GM18867 (cell line): ENCODE measurements at regions not wholly inside any gene's neighbourhood (a gene's known extent, or its start where the extent isn't known, plus 50 kb on each side); places are given as distances from the start of the nearest gene placed in this dataset.
A peak's percentile ranks its signal among the peaks of the same experiment; 100 is the strongest.
"Not testable (repeated sequence)": the region's sequence is repeated elsewhere in the genome, so short reads cannot be mapped to it uniquely, and the experiment has no call there.

ENCODE experiments used
- ATAC-seq: cut with Tn5 transposase; IDR thresholded peaks from one replicate; pipeline ENCODE4 v1.9.1; 2021; ENCODE audit warnings: mild to moderate bottlenecking, moderate library complexity; ENCODE audit not compliant: unreplicated experiment

- no peak for ATAC-seq
These were observed 69.8 kb downstream of the IGSF1 start for GRCh38 chrX:131219271-131219670.

DNA sequence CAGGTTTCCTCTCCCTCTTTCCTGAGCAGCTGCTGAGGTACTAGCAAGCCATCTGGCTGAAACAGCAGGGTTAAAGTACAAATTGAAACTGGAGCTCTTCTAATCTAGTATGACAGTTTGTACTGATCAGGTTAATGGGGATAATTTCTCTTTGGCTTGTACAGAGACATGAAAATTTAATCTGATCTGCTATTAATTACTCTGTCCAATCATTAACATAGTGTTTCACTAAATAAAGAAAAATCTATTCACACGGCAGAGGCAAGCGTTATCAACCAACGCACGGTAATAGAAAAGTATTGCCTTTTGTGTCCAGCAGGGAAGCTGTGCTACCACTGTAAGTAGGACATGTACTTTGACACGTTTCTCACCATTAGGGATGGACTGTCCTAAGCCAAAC, 71.1 kb downstream of the IGSF1 start:
- ATAC-seq, result no peak

DNA sequence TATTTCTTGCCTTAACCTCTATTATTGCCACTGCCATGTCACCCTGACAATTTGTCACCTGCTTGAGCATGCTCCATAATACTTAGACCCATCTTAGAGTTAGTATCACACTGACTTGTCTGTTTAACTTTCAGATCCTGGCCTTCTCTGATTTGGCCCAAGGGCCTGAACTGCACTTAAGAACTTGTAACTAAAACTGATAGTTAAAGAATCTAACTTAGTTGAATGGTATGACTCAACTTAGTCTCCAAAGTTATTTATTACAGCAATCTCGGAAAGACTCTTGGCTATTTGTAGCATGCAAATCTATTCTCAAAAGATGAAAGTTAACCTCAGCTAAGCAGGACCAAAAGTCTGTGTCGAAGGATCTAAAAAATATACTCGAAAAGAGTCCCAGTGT, 72.3 kb downstream of the IGSF1 start:
- ATAC-seq, result peak; percentile 88

DNA sequence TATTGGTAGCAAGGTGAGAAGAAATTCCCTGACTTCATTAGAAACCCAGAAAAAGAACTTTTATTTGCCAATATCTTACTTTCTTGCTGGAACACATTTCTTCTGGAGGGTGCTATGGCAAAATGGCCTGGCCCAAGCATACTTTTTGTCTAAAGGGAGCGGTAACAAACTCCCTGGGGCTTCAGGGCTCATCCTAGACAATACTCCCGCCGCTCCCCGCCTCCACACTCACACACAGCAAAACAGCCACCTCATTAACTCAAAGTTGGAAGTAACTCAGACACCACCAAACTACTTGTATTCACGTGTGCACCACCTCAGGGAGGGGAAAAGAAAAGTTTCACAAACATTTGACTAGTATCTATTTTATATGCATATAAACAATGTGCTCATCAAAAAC, 75.7 kb downstream of the IGSF1 start:
- no peak for ATAC-seq

GRCh38 chrX:131202766-131203165, 86.3 kb downstream of the IGSF1 start:
- no peak for ATAC-seq

DNA sequence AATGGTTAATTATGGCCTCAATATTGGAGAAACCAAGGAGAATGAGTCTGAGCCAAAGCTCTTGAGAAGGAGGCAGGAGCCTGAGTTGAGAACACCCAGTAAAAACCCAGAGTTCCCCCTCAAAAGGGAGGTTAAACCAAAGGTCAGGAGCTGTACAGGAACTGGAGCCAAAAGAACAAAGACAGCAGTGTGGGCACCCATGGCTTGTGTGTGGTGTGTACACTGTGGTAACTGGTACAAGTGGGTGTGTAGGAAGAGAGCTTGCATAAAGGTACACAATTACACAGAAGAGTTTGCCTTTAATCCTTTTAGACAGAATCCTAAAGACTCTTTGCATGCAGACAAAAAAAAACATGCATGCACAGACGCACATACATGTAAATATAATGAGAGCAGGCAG, 87.1 kb downstream of the IGSF1 start:
- ATAC-seq, result peak; percentile 37

DNA sequence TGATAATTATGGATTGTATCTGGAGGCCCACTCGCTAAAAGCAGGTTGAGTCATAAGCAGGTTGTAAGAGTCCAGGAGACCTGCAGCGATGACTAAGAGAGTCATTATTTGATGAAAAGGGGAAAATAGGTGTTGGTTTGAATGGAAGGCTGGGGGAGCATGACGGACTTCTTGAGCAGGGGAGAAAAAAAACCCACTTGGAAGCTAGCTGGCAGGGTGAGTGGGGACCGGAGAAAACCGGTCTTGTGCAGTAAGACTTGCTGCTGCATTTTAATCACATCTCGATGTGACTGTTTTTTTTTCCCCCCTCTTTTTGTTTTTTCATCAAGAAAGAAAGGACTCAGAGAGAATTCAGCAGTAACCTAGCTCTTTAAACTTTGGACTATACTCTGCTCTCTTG, 90.0 kb downstream of the IGSF1 start:
- ATAC-seq, result no peak

GRCh38 chrX:131187206-131187605, 101.9 kb downstream of the IGSF1 start:
- ATAC-seq, result peak; percentile 44

GRCh38 chrX:131170148-131170547, 112.0 kb downstream of the ARHGAP36 start:
- ATAC-seq, result no peak

- ATAC-seq, result not testable (repeated sequence)
These were observed 105.5 kb downstream of the ARHGAP36 start for GRCh38 chrX:131163645-131164044.

GRCh38 chrX:131157656-131158055, 99.5 kb downstream of the ARHGAP36 start:
- ATAC-seq, result not testable (repeated sequence)

DNA sequence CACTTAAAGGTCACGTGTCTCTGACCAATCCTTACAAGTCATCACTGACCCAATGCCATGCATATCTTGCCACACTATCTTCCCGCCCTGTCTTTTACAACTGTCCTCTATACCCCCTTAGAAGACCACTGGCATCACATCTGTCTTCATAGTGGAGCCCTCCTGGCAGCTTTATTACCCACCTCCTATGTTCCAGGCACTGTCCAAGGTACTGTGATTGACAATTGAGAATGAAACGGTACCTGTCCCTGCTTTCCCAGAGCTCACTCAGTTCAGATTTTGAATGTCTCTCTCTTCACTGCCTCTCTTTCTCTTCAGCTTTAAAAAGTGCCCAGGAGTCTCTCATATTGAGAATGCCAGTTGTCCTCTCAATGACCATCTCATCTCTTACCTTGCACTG, 88.6 kb downstream of the ARHGAP36 start:
- no peak for ATAC-seq
